ENCODE measurements at regions not wholly inside any gene's neighbourhood (a gene's known extent, or its start where the extent isn't known, plus 50 kb on each side); places are given as distances from the start of the nearest gene placed in this dataset.

DNA sequence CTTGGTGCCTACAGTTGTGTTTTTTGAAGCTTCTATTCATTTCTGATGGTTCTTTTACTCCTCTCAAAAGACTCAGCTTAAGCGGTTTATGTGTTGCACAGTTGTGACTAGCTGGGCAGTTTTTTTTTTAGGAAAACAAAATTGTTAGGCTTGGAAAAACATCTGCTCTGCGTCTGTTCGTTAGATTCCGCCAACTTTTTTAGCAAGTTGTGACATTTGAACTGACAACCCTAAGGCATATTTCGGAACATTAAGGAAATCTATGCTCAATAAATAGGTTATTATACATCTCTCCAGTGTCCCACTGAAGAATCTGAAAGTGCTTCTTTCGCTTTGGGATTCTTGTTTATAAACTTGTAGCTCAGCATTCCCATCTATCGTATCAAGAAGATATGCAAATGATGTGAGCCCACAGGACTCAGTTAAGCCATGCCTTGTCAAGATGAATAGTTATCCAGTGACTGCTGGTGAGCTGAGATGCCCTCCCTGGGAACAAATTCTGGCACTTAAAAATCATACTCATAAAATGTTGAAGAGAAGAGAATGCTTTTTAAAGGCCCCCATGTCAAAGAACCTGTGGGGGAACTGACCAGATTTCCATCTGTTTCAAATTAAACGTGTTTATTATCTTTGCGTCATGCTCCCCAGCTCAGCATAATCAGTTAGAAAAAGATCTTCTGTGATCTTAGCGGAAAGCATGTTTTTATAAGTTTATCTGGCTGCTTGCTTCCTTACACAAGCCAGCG lies 109.0 kb upstream of the FAM20A start:
- peak; percentile 50 for DNase-seq
- H2BK15ac ChIP-seq (ENCODE audit: low read depth, poor library complexity, severe bottlenecking) = no peak overlapping the region
- H3K27ac ChIP-seq (ENCODE audit: low read length, poor library complexity, severe bottlenecking) = no peak overlapping the region
- H3K27me3 ChIP-seq (ENCODE audit: control insufficient read depth in 1 of 2, insufficient read depth in 1 of 2, low read length in 2 of 2) = peaks cover 0 to 13% of the 10 kb centered on the region in 2 experiments
- H2AK5ac ChIP-seq (ENCODE audit: low read length, severe bottlenecking) = no peak overlapping the region
- H3K9me3 ChIP-seq (ENCODE audit: control insufficient read depth, low read length) = no peaks in the 10 kb centered on the region
- no peak overlapping the region for H3K4ac ChIP-seq (ENCODE audit: low read depth in 1 of 2, low read length in 2 of 2)
- H4K91ac ChIP-seq (ENCODE audit: low read length) = no peak overlapping the region
- H2BK5ac ChIP-seq (ENCODE audit: low read depth, low read length, poor library complexity, severe bottlenecking) = no peak overlapping the region
- WGBS = 76% methylated on average over 11 of the region's 11 CpGs
- H3K9ac ChIP-seq (ENCODE audit: low read length) = peak overlapping the region; percentile 80
- H3K4me3 ChIP-seq (ENCODE audit: insufficient read depth in 1 of 2, low read depth in 1 of 2, low read length in 2 of 2) = peak overlapping the region in 1 of 2 experiments; percentile 65
- no peaks in the 10 kb centered on the region for H3K79me1 ChIP-seq (replicated peaks; ENCODE audit: low read length, poor library complexity, severe bottlenecking)
- H4K8ac ChIP-seq (ENCODE audit: low read length) = no peak overlapping the region
- no peak overlapping the region for H3K18ac ChIP-seq (ENCODE audit: low read depth in 1 of 2, low read length in 2 of 2)
- H2AFZ ChIP-seq (ENCODE audit: low read depth, low read length) = no peak overlapping the region
- H2BK12ac ChIP-seq (ENCODE audit: low read length in 2 of 2) = no peak overlapping the region
- no peaks in the 10 kb centered on the region for H3K4me1 ChIP-seq (ENCODE audit: control insufficient read depth, insufficient read depth, low read depth, low read length)
- no peak overlapping the region for H3K14ac ChIP-seq (ENCODE audit: low read length in 2 of 2)
- no peak overlapping the region for H3K23ac ChIP-seq (ENCODE audit: low read length in 2 of 2)
- no peak overlapping the region for H3K4me2 ChIP-seq (ENCODE audit: low read length, poor library complexity, severe bottlenecking)
- no peak overlapping the region for H2BK120ac ChIP-seq (ENCODE audit: low read depth, low read length)
- no peaks in the 10 kb centered on the region for H3K36me3 ChIP-seq (ENCODE audit: control insufficient read depth in 1 of 2, insufficient read depth in 2 of 2, low read depth in 1 of 2, low read length in 2 of 2)

DNA sequence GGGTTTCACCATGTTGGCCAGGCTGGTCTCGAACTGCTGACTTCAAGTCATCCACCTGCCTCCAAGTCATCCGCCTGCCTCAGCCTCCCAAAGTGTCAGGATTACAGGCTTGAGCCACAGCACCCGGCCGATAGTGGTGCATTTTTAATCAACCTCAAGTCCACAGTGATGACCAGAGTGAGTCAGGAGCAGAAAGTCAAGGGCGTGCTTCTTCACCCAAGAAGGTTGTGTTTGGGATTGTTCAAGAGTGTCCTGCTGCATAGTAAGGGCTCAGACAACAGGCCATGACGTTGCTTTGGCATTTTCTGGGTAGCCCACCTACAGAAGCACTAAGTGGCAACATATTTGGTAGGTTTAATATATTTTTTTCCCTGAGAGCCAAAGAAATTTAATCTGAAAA lies 108.3 kb upstream of the FAM20A start:
- Histone ChIP-seq H3K27ac (ENCODE audit: low read length, poor library complexity, severe bottlenecking) (no peak overlapping the region), H3K4me2 (ENCODE audit: low read length, poor library complexity, severe bottlenecking) (no peak overlapping the region), H2BK120ac (ENCODE audit: low read depth, low read length) (no peak overlapping the region), H3K36me3 (ENCODE audit: control insufficient read depth in 1 of 2, insufficient read depth in 2 of 2, low read depth in 1 of 2, low read length in 2 of 2) (no peaks in the 10 kb centered on the region), H3K27me3 (ENCODE audit: control insufficient read depth in 1 of 2, insufficient read depth in 1 of 2, low read length in 2 of 2) (peaks cover 0 to 13% of the 10 kb centered on the region in 2 experiments), H3K4me1 (ENCODE audit: control insufficient read depth, insufficient read depth, low read depth, low read length) (no peaks in the 10 kb centered on the region), H2BK15ac (ENCODE audit: low read depth, poor library complexity, severe bottlenecking) (no peak overlapping the region), H2BK12ac (ENCODE audit: low read length in 2 of 2) (peak overlapping the region in 1 of 2 experiments; percentile 45), H4K91ac (ENCODE audit: low read length) (no peak overlapping the region), H3K4me3 (ENCODE audit: insufficient read depth in 1 of 2, low read depth in 1 of 2, low read length in 2 of 2) (no peak overlapping the region), H2AK5ac (ENCODE audit: low read length, severe bottlenecking) (no peak overlapping the region), H3K4ac (ENCODE audit: low read depth in 1 of 2, low read length in 2 of 2) (no peak overlapping the region), H2BK5ac (ENCODE audit: low read depth, low read length, poor library complexity, severe bottlenecking) (no peak overlapping the region), H3K79me1 (replicated peaks; ENCODE audit: low read length, poor library complexity, severe bottlenecking) (no peaks in the 10 kb centered on the region), H3K14ac (ENCODE audit: low read length in 2 of 2) (no peak overlapping the region), H3K9me3 (ENCODE audit: control insufficient read depth, low read length) (no peaks in the 10 kb centered on the region), H4K8ac (ENCODE audit: low read length) (no peak overlapping the region), H3K9ac (ENCODE audit: low read length) (peak overlapping the region; percentile 80), H3K23ac (ENCODE audit: low read length in 2 of 2) (no peak overlapping the region), H3K18ac (ENCODE audit: low read depth in 1 of 2, low read length in 2 of 2) (no peak overlapping the region), H2AFZ (ENCODE audit: low read depth, low read length) (no peak overlapping the region)
- DNase-seq = no peak
- 88% methylated on average over 6 of the region's 6 CpGs for WGBS

DNA sequence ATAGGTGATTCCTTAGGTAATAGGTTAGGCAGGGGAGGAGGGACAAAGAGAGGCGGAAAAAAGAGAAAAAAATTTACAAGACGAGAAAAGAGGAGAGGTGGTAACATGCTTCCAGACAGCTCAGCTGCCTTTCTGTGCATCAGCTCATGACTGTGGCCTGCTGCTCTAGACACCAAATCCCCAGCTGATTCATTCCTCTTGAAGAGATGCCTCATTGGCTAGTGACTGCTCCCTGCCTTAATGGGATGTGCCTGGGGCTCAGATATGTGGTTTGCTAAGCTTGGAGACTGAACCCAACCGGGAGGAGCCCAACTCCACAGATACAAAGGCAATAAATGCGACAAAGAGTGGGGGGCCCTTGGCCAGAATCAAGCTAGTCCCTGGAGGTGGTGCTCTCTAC lies 105.9 kb upstream of the FAM20A start:
- no peak overlapping the region for H2BK12ac ChIP-seq (ENCODE audit: low read length in 2 of 2)
- H2BK15ac ChIP-seq (ENCODE audit: low read depth, poor library complexity, severe bottlenecking) = no peak overlapping the region
- H3K23ac ChIP-seq (ENCODE audit: low read length in 2 of 2) = no peak overlapping the region
- H2BK5ac ChIP-seq (ENCODE audit: low read depth, low read length, poor library complexity, severe bottlenecking) = no peak overlapping the region
- H3K27ac ChIP-seq (ENCODE audit: low read length, poor library complexity, severe bottlenecking) = no peak overlapping the region
- H3K4me3 ChIP-seq (ENCODE audit: insufficient read depth in 1 of 2, low read depth in 1 of 2, low read length in 2 of 2) = peak overlapping the region in 1 of 2 experiments; percentile 63
- H3K9ac ChIP-seq (ENCODE audit: low read length) = peak overlapping the region; percentile 87
- no peaks in the 10 kb centered on the region for H3K4me1 ChIP-seq (ENCODE audit: control insufficient read depth, insufficient read depth, low read depth, low read length)
- peak overlapping the region in 1 of 2 experiments; percentile 21 for H3K18ac ChIP-seq (ENCODE audit: low read depth in 1 of 2, low read length in 2 of 2)
- H3K4ac ChIP-seq (ENCODE audit: low read depth in 1 of 2, low read length in 2 of 2) = no peak overlapping the region
- peak overlapping the region in 1 of 2 experiments; percentile 26 for H3K14ac ChIP-seq (ENCODE audit: low read length in 2 of 2)
- no peak overlapping the region for H4K91ac ChIP-seq (ENCODE audit: low read length)
- H3K9me3 ChIP-seq (ENCODE audit: control insufficient read depth, low read length) = no peaks in the 10 kb centered on the region
- H3K79me1 ChIP-seq (replicated peaks; ENCODE audit: low read length, poor library complexity, severe bottlenecking) = no peaks in the 10 kb centered on the region
- H3K36me3 ChIP-seq (ENCODE audit: control insufficient read depth in 1 of 2, insufficient read depth in 2 of 2, low read depth in 1 of 2, low read length in 2 of 2) = no peaks in the 10 kb centered on the region
- no peak overlapping the region for H2AK5ac ChIP-seq (ENCODE audit: low read length, severe bottlenecking)
- no peak overlapping the region for H2BK120ac ChIP-seq (ENCODE audit: low read depth, low read length)
- H2AFZ ChIP-seq (ENCODE audit: low read depth, low read length) = no peak overlapping the region
- peaks cover 0 to 13% of the 10 kb centered on the region in 2 experiments for H3K27me3 ChIP-seq (ENCODE audit: control insufficient read depth in 1 of 2, insufficient read depth in 1 of 2, low read length in 2 of 2)
- DNase-seq = peak; percentile 55
- no peak overlapping the region for H3K4me2 ChIP-seq (ENCODE audit: low read length, poor library complexity, severe bottlenecking)
- peak overlapping the region; percentile 9 for H4K8ac ChIP-seq (ENCODE audit: low read length)
- WGBS = 79% methylated on average over 4 of the region's 4 CpGs

DNA sequence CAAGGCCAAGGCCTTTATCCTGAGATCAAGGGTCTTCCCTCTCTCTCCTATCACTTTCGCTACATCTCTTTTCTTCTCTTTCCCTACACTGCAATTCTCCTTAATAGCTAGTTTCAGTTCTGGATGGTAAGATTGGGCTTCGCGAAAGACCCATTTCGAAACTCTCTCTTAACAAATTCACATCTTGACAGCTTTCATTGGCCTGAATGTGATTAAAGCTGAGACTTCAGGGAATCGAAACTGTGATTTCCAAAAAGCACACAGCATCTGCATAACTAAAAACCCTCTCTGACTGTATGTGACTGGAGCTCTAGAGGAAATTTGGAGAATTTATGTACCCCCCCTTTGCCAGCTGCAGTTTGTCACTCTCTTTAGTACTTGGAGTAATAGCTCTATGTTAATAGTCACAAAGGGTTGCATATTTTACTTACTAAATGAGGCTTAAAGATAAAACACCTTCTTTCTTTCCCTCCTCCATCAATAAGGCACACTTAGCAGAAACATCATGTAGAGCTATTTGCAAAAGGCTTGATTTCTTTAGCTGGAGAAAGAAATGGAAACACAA lies 105.3 kb upstream of the FAM20A start:
- Histone ChIP-seq H3K27ac (ENCODE audit: low read length, poor library complexity, severe bottlenecking) (no peak overlapping the region), H3K4ac (ENCODE audit: low read depth in 1 of 2, low read length in 2 of 2) (no peak overlapping the region), H3K4me3 (ENCODE audit: insufficient read depth in 1 of 2, low read depth in 1 of 2, low read length in 2 of 2) (peak overlapping the region in 1 of 2 experiments; percentile 63), H2AK5ac (ENCODE audit: low read length, severe bottlenecking) (no peak overlapping the region), H3K4me1 (ENCODE audit: control insufficient read depth, insufficient read depth, low read depth, low read length) (no peaks in the 10 kb centered on the region), H3K9me3 (ENCODE audit: control insufficient read depth, low read length) (no peaks in the 10 kb centered on the region), H4K8ac (ENCODE audit: low read length) (no peak overlapping the region), H3K36me3 (ENCODE audit: control insufficient read depth in 1 of 2, insufficient read depth in 2 of 2, low read depth in 1 of 2, low read length in 2 of 2) (no peaks in the 10 kb centered on the region), H2BK5ac (ENCODE audit: low read depth, low read length, poor library complexity, severe bottlenecking) (no peak overlapping the region), H2BK12ac (ENCODE audit: low read length in 2 of 2) (no peak overlapping the region), H2BK15ac (ENCODE audit: low read depth, poor library complexity, severe bottlenecking) (no peak overlapping the region), H3K9ac (ENCODE audit: low read length) (peak overlapping the region; percentile 87), H3K23ac (ENCODE audit: low read length in 2 of 2) (no peak overlapping the region), H3K27me3 (ENCODE audit: control insufficient read depth in 1 of 2, insufficient read depth in 1 of 2, low read length in 2 of 2) (peaks cover 0 to 9% of the 10 kb centered on the region in 2 experiments), H3K18ac (ENCODE audit: low read depth in 1 of 2, low read length in 2 of 2) (peak overlapping the region; percentile 29 to 48), H3K4me2 (ENCODE audit: low read length, poor library complexity, severe bottlenecking) (no peak overlapping the region), H2AFZ (ENCODE audit: low read depth, low read length) (no peak overlapping the region), H4K91ac (ENCODE audit: low read length) (no peak overlapping the region), H2BK120ac (ENCODE audit: low read depth, low read length) (no peak overlapping the region), H3K14ac (ENCODE audit: low read length in 2 of 2) (no peak overlapping the region), H3K79me1 (replicated peaks; ENCODE audit: low read length, poor library complexity, severe bottlenecking) (no peaks in the 10 kb centered on the region)
- no peak for DNase-seq
- WGBS = 74% methylated on average over 4 of the region's 5 CpGs

All from mesenchymal stem cell (in vitro differentiated cells and primary cell).